ENCODE measurements at regions not wholly inside any gene's neighbourhood (a gene's known extent, or its start where the extent isn't known, plus 50 kb on each side); places are given as distances from the start of the nearest gene placed in this dataset.

GRCh38 chr3:115524549-115524948 is 98.8 kb upstream of the GAP43 start:
- H3K9me3 ChIP-seq (replicated peaks; ENCODE audit: control insufficient read depth, insufficient read depth, low read length): no peaks in the 10 kb centered on the region
- SMC1A ChIA-PET (ENCODE audit: uncharacterized antibody, unreplicated experiment): no interaction called here
- H3K4me3 ChIP-seq: no peak overlapping the region
- no peak overlapping the region for H3K4me2 ChIP-seq (ENCODE audit: control insufficient read depth, insufficient read depth)
- RAD21 ChIA-PET (ENCODE audit: unreplicated experiment): no interaction called here
- no TSS peak for BruUV-seq (replicated peaks)
- no peaks in the 10 kb centered on the region for H3K4me1 ChIP-seq (ENCODE audit: control insufficient read depth, insufficient read depth, low read length)
- FAIRE-seq (no peak), DNase-seq (ENCODE audit: low read depth, low spot score) (no peak), ATAC-seq (no peak)
- no peak overlapping the region for H3K9ac ChIP-seq (ENCODE audit: control insufficient read depth, insufficient read depth, low read length)
- WGBS (ENCODE audit: insufficient coverage, insufficient replicate concordance, low lambda C conversion rate, missing lambda C conversion rate): 26% methylated on average over 2 of the region's 2 CpGs
- H3K79me2 ChIP-seq (ENCODE audit: control insufficient read depth, insufficient read depth, low read length): no peaks in the 10 kb centered on the region
- no peak overlapping the region for H2AFZ ChIP-seq (ENCODE audit: control insufficient read depth, low read depth, low read length)
- TF ChIP-seq HDAC6 (IDR thresholded peaks at IDR 0.05; ENCODE audit: unreplicated experiment): no peak
- intact Hi-C loops (cut with micrococcal nuclease; ENCODE audit: unreplicated experiment): no loop called here
- no peaks in the 10 kb centered on the region for H3K36me3 ChIP-seq (ENCODE audit: control insufficient read depth in 2 of 2, insufficient read depth in 2 of 2, low read length in 1 of 2)
- POLR2A ChIA-PET: no interaction called here
- in situ Hi-C loops (cut with MboI): no loop called here
- CTCF ChIA-PET: no interaction called here
- H4K20me1 ChIP-seq (ENCODE audit: control insufficient read depth, insufficient read depth): no peaks in the 10 kb centered on the region
- H3K27ac ChIP-seq (ENCODE audit: control insufficient read depth, insufficient read depth): no peak overlapping the region
- H3K27me3 ChIP-seq (replicated peaks in 1 of 2; ENCODE audit: control insufficient read depth in 2 of 2, insufficient read depth in 2 of 2, low read length in 1 of 2): no peaks in the 10 kb centered on the region

GRCh38 chr3:115525731-115526130 is 97.6 kb upstream of the GAP43 start:
- CTCF ChIA-PET: no interaction called here
- DNase-seq (ENCODE audit: low read depth, low spot score): no peak
- no peak overlapping the region for H3K27ac ChIP-seq (ENCODE audit: control insufficient read depth, insufficient read depth)
- no peaks in the 10 kb centered on the region for H3K4me1 ChIP-seq (ENCODE audit: control insufficient read depth, insufficient read depth, low read length)
- no peaks in the 10 kb centered on the region for H3K27me3 ChIP-seq (replicated peaks in 1 of 2; ENCODE audit: control insufficient read depth in 2 of 2, insufficient read depth in 2 of 2, low read length in 1 of 2)
- in situ Hi-C loops (cut with MboI): no loop called here
- no peak overlapping the region for H3K4me3 ChIP-seq
- no peaks in the 10 kb centered on the region for H3K9me3 ChIP-seq (replicated peaks; ENCODE audit: control insufficient read depth, insufficient read depth, low read length)
- no peaks in the 10 kb centered on the region for H4K20me1 ChIP-seq (ENCODE audit: control insufficient read depth, insufficient read depth)
- FAIRE-seq: no peak
- BruUV-seq (replicated peaks): no TSS peak
- H3K4me2 ChIP-seq (ENCODE audit: control insufficient read depth, insufficient read depth): no peak overlapping the region
- SMC1A ChIA-PET (ENCODE audit: uncharacterized antibody, unreplicated experiment): no interaction called here
- ATAC-seq: no peak
- RAD21 ChIA-PET (ENCODE audit: unreplicated experiment): no interaction called here
- H3K36me3 ChIP-seq (ENCODE audit: control insufficient read depth in 2 of 2, insufficient read depth in 2 of 2, low read length in 1 of 2): no peaks in the 10 kb centered on the region
- H3K79me2 ChIP-seq (ENCODE audit: control insufficient read depth, insufficient read depth, low read length): no peaks in the 10 kb centered on the region
- POLR2A ChIA-PET: no interaction called here
- no peak overlapping the region for H2AFZ ChIP-seq (ENCODE audit: control insufficient read depth, low read depth, low read length)
- WGBS (ENCODE audit: insufficient coverage, insufficient replicate concordance, low lambda C conversion rate, missing lambda C conversion rate): 92% methylated on average over 1 of the region's 1 CpG
- no peak overlapping the region for H3K9ac ChIP-seq (ENCODE audit: control insufficient read depth, insufficient read depth, low read length)
- intact Hi-C loops (cut with micrococcal nuclease; ENCODE audit: unreplicated experiment): no loop called here
- TF ChIP-seq, protein P1, sequence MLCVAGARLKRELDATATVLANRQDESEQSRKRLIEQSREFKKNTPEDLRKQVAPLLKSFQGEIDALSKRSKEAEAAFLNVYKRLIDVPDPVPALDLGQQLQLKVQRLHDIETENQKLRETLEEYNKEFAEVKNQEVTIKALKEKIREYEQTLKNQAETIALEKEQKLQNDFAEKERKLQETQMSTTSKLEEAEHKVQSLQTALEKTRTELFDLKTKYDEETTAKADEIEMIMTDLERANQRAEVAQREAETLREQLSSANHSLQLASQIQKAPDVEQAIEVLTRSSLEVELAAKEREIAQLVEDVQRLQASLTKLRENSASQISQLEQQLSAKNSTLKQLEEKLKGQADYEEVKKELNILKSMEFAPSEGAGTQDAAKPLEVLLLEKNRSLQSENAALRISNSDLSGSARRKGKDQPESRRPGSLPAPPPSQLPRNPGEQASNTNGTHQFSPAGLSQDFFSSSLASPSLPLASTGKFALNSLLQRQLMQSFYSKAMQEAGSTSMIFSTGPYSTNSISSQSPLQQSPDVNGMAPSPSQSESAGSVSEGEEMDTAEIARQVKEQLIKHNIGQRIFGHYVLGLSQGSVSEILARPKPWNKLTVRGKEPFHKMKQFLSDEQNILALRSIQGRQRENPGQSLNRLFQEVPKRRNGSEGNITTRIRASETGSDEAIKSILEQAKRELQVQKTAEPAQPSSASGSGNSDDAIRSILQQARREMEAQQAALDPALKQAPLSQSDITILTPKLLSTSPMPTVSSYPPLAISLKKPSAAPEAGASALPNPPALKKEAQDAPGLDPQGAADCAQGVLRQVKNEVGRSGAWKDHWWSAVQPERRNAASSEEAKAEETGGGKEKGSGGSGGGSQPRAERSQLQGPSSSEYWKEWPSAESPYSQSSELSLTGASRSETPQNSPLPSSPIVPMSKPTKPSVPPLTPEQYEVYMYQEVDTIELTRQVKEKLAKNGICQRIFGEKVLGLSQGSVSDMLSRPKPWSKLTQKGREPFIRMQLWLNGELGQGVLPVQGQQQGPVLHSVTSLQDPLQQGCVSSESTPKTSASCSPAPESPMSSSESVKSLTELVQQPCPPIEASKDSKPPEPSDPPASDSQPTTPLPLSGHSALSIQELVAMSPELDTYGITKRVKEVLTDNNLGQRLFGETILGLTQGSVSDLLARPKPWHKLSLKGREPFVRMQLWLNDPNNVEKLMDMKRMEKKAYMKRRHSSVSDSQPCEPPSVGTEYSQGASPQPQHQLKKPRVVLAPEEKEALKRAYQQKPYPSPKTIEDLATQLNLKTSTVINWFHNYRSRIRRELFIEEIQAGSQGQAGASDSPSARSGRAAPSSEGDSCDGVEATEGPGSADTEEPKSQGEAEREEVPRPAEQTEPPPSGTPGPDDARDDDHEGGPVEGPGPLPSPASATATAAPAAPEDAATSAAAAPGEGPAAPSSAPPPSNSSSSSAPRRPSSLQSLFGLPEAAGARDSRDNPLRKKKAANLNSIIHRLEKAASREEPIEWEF (IDR thresholded peaks at IDR 0.05; ENCODE audit: insufficient replicate concordance, low read depth, low read length): no peak
- TF ChIP-seq RBBP5 (conservative IDR thresholded peaks at IDR 0.05) (no peak), FOXK2 (IDR thresholded peaks at IDR 0.05) (no peak), PAX5 (IDR thresholded peaks at IDR 0.05; ENCODE audit: borderline replicate concordance, low read depth, low read length) (no peak), HDAC6 (IDR thresholded peaks at IDR 0.05; ENCODE audit: unreplicated experiment) (no peak), SMAD1 (IDR thresholded peaks at IDR 0.05; ENCODE audit: low read depth, partially characterized antibody) (no peak), NFYB (IDR thresholded peaks at IDR 0.05; ENCODE audit: insufficient read depth, low read depth, low read length) (no peak), POU2F2 (IDR thresholded peaks at IDR 0.05; ENCODE audit: borderline replicate concordance, low read depth, low read length) (no peak), REST (IDR thresholded peaks at IDR 0.05; ENCODE audit: low read depth, low read length) (no peak)
